Vagina (tissue), 2 donors: ENCODE measurements at regions not wholly inside any gene's neighbourhood (a gene's known extent, or its start where the extent isn't known, plus 50 kb on each side); places are given as distances from the start of the nearest gene placed in this dataset.

Experiments
- CTCF ChIP-seq, 3 experiments: fragments of 450-650 bp in 2 of 3; fragments of 200-600 bp in 1 of 3; sonication (generic) in 1 of 3; IDR thresholded peaks; one replicate each; pipeline ENCODE4 v1.5.1; 2017 to 2019; ENCODE audit warnings: antibody characterized with exemption in 3 of 3, mild to moderate bottlenecking in 2 of 3, moderate library complexity in 2 of 3
- POLR2AphosphoS5 ChIP-seq, 2 donors: sonication (generic); formaldehyde crosslinking; IDR thresholded peaks; one replicate each; pipeline ENCODE4 v1.9.0; 2017; ENCODE audit warnings: antibody characterized with exemption in 2 of 2, mild to moderate bottlenecking in 2 of 2, low read depth in 1 of 2; ENCODE audit not compliant: insufficient read depth in 1 of 2

DNA sequence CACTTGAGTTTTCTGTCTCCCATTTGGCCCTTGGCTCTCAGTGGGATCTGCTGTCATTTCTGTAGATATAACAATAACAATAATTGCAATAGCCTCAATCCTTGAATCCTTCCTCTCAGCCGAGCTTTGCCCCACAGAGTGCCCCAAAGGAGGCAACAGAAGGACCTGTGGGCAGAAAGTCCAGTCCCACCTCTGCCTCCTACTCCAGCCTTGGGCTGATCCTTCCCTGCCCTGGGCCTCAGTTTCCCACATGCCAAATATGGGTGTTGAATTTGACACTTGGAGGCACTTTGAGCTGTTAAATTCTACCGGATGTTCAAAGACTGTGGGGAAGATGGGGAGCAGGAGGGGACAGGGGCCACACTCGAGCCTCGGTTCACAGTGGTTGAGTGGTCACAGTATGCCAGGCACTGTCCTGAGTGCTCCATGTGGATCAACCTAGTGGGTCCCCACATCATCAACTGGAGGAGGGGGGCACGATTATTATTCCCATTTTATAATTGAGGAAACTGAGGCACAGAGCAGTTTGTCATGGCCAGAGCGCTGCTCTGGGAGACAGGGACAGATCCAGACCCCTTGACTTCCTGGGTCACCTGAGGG, 307.1 kb downstream of the MATN1 start:
- TF ChIP-seq CTCF (IDR thresholded peaks at IDR 0.05), result no peak
- TF ChIP-seq POLR2AphosphoS5 (IDR thresholded peaks at IDR 0.05; ENCODE audit: insufficient read depth in 1 of 2, low read depth in 1 of 2), result no peak
